ENCODE measurements at regions not wholly inside any gene's neighbourhood (a gene's known extent, or its start where the extent isn't known, plus 50 kb on each side); places are given as distances from the start of the nearest gene placed in this dataset.

DNA sequence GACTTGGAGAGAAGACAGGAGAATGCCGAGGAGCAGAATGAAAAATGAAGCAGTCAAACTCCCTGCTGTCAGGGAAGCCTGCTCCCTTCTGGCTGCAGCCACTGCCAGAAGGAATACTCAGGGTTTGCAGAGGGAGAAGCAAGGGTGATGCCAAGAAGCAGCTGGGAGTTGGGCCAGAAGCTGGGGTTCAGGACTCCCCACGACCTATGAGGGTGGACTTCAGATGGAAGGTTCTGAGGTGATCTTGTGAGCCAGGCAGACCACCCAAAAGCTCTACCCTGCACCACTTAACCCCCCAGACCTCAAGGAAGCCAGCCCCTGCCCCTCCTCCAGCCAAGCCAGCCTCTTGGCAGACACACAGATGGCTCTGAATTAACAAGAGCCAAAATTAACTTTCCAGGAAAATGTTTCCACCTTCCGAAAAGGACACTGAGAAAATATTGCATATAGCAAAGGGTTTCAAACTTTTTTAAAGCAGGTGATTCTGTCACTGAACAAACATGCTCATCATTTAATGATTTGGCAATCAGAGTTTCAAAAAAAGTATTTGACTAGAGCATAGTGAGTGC, 126.0 kb upstream of the ERCC4 start:
- TF ChIP-seq POLR2A (IDR thresholded peaks at IDR 0.05; ENCODE audit: low read length) = no peak
- TF ChIP-seq GATA1 (IDR thresholded peaks at IDR 0.05; ENCODE audit: low read depth, low read length) = no peak

Measured in erythroblast (primary cell).